Activated T-cell treated with anti-CD3 and anti-CD28 coated beads, Interleukin-2, amount 50 U/mL, for 72 hours (primary cell): ENCODE measurements at regions not wholly inside any gene's neighbourhood (a gene's known extent, or its start where the extent isn't known, plus 50 kb on each side); places are given as distances from the start of the nearest gene placed in this dataset.
"Not testable (repeated sequence)": the region's sequence is repeated elsewhere in the genome, so short reads cannot be mapped to it uniquely, and the experiment has no call there.

Experiments used
- ATAC-seq, 2 donors: fragments of 150-1000 bp; cut with Tn5 transposase; replicated peaks in 1 of 2; 2 replicates each; pipeline ENCODE4 v1.10.0; 2021; ENCODE audit warnings: moderate library complexity in 2 of 2, mild to moderate bottlenecking in 1 of 2
- DNase-seq, 2 donors: peaks; one replicate each; pipeline ENCODE4 v3.0.0; 2021 to 2022; ENCODE audit warnings: mixed read lengths in 1 of 2
- H3K27ac Mint-ChIP-seq: one replicate; pipeline ENCODE4 v1.8.0; 2022; ENCODE audit warnings: mild to moderate bottlenecking, moderate library complexity, mixed read lengths
- H3K27me3 Mint-ChIP-seq: one replicate; pipeline ENCODE4 v1.8.0; 2022; ENCODE audit warnings: low read depth, mixed read lengths
- H3K36me3 Mint-ChIP-seq, 2 donors: one replicate each; pipeline ENCODE4 v1.8.0; 2022; ENCODE audit warnings: mixed read lengths in 2 of 2, mild to moderate bottlenecking in 1 of 2; ENCODE audit not compliant: insufficient read depth in 2 of 2
- H3K4me1 Mint-ChIP-seq: one replicate; pipeline ENCODE4 v1.8.0; 2022; ENCODE audit warnings: low read depth, mixed read lengths
- H3K4me3 Mint-ChIP-seq, 2 donors: one replicate each; pipeline ENCODE4 v1.8.0; 2022; ENCODE audit warnings: mild to moderate bottlenecking in 2 of 2, mixed read lengths in 2 of 2, moderate library complexity in 2 of 2
- H3K9me3 Mint-ChIP-seq, 2 donors: one replicate each; pipeline ENCODE4 v1.8.0; 2022; ENCODE audit warnings: mixed read lengths in 2 of 2

DNA sequence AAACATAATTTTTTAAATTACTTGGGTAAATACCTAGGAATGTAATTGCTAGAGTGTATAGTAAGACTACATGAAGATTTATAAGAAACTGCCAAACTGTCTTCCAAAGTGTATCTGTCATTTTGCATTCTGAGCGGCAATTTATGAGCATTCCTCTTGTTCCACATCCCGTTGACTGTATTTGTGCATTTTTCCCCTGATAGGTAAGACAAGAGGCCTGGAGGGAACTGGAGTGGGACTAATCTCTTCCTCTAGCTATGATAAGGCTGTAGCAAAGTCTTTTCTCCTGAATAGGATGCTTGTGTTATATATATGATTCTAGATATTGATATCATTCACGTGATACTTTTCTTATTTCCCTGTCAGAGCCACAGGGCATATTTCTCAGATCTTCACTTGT lies 1557.5 kb downstream of the GRIK2 start:
- DNase-seq (no peak), ATAC-seq (no peak)
- Mint-ChIP-seq H3K36me3 (no peaks in the 10 kb centered on the region), H3K4me3 (no peak overlapping the region), H3K27me3 (no peaks in the 10 kb centered on the region), H3K27ac (no peak overlapping the region), H3K9me3 (peaks cover 2 to 8% of the 10 kb centered on the region in 2 donors), H3K4me1 (no peaks in the 10 kb centered on the region)

DNA sequence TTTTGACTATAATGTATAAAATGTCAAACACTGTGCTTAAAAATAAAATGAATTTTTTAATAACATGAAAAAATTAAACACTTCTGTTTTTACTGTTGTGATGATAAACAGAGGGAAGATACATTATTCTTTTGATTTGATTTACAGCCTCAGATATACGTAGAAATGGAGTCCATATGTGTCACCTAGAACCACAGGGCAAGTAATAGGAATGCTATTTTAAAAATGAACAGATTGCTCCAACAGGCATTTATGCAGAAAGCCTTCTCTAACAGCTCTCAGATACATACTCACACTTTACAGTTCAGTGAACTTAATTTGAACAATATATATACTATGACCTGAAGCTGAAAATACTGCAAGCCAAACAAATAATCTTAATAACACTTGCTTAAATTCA lies 1551.0 kb downstream of the GRIK2 start:
- ATAC-seq (no peak), DNase-seq (no peak)
- Mint-ChIP-seq H3K9me3 (peaks cover 0 to 7% of the 10 kb centered on the region in 2 donors), H3K4me3 (no peak overlapping the region), H3K36me3 (no peaks in the 10 kb centered on the region), H3K4me1 (no peaks in the 10 kb centered on the region), H3K27me3 (no peaks in the 10 kb centered on the region), H3K27ac (no peak overlapping the region)

DNA sequence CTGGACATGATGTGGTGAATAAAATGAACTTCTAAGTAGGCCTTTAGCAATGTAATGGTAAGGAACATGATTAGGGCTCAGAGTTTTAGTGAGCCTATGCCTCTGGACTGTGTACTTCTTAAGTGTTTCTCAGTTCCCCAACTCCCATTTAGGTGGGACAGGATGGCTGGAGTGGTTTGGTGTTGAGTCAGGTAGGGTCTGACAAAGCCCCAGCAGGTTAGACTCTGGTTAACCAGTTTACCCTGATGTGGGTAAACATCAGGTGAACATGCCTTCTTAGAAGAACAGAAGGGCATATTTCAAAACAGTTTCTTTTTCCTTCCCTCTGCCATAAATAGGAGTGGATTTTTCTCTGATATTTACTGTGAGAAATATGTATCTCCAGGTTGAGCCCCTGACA lies 1548.7 kb downstream of the GRIK2 start:
- no peak for ATAC-seq

DNA sequence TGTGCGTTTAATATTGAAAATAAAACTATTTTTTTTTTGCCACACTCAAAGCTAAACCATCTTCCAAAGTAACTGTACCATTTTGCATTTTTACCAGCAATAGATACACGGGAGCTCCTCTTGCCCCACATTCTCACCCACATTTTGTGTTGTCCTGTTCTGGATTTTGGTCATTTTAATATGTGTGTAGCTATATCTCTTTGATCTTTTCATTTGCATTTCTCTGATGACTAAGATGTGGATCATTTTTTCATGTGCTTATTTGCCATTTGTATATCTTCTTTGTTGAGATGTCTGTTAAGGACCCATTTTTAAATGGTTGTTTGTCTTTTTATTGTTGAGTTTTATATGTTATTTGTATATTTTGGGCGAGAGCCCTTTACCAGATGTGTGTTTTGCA lies 1543.5 kb downstream of the GRIK2 start:
- ATAC-seq (no peak), DNase-seq (no peak)
- Mint-ChIP-seq H3K4me3 (no peak overlapping the region), H3K27ac (no peak overlapping the region), H3K27me3 (no peaks in the 10 kb centered on the region), H3K4me1 (no peaks in the 10 kb centered on the region), H3K9me3 (peaks cover 0 to 4% of the 10 kb centered on the region in 2 donors), H3K36me3 (no peaks in the 10 kb centered on the region)

More for the DNA sequence above, 1548.7 kb downstream of the GRIK2 start:
- Mint-ChIP-seq H3K4me1 (no peaks in the 10 kb centered on the region), H3K4me3 (no peak overlapping the region), H3K9me3 (peaks cover 0 to 7% of the 10 kb centered on the region in 2 donors), H3K36me3 (no peaks in the 10 kb centered on the region), H3K27ac (no peak overlapping the region), H3K27me3 (no peaks in the 10 kb centered on the region)
- DNase-seq: no peak

DNA sequence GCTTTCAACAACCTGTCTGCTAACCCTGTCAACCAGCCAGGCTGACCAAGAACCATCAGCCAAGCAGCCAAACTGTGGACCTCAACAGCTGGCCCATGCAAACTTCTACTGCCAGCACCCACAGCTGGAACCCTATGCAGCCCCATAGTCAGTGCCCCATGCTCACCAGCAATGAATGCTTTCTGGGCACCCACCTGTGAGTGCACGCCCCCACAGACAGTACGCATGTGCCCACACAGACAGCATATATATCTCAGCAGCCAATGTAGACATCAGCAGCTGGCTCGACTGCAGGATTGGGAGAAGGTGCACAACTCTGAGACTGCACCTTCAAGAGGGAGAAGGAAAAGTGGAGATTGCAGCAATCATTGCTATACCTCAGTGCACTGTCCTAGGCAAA lies 1534.6 kb downstream of the GRIK2 start:
- no peak for ATAC-seq
- no peaks in the 10 kb centered on the region for H3K4me1 Mint-ChIP-seq

DNA sequence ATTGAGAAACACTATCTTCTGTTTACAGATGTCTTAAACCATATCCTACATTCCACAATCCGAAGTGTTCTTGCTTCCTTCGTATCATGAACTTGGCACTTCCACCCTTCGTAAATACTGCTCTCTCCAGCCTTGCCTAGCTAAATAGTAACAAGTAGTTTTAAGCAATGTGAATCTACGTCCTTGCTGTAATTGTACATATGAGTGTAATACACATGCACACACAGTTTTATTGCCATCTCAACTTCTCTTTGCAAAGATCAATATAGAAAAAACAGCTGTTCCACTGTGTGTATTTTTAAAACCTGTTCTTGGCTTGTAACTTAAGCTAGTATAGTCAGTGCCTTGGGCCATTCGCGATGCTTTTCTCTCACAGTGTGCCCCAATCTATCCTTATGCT lies 1524.7 kb downstream of the GRIK2 start:
- no peak overlapping the region for H3K4me3 Mint-ChIP-seq
- H3K36me3 Mint-ChIP-seq: no peaks in the 10 kb centered on the region
- H3K4me1 Mint-ChIP-seq: no peaks in the 10 kb centered on the region
- DNase-seq: no peak
- no peaks in the 10 kb centered on the region for H3K27me3 Mint-ChIP-seq
- H3K9me3 Mint-ChIP-seq: peaks cover 7 to 10% of the 10 kb centered on the region in 2 donors
- no peak overlapping the region for H3K27ac Mint-ChIP-seq
- ATAC-seq: no peak

More for the DNA sequence above, 1534.6 kb downstream of the GRIK2 start:
- no peaks in the 10 kb centered on the region for H3K27me3 Mint-ChIP-seq
- H3K36me3 Mint-ChIP-seq: no peaks in the 10 kb centered on the region
- H3K4me3 Mint-ChIP-seq: no peak overlapping the region
- peaks cover 0 to 5% of the 10 kb centered on the region in 2 donors for H3K9me3 Mint-ChIP-seq
- DNase-seq: no peak
- H3K27ac Mint-ChIP-seq: no peak overlapping the region

DNA sequence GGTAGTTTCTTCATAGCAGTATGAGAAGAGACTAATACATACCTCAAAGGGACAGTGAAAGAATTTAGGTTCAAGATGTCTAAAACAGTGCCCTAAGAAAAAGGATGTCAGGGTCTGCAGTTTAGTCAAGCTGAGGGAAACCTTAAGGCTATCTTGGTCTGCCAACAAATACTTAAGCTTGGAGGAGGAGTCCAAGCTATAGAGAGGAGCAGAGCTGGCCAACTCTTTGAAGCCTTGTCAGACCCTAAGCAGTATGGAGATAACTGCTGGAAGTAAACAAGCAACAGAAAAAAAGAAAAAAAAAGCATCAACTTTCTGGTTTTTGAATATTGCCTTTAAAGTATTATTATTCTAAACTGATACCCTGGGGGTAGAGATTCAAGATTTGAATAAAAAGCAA lies 1518.1 kb downstream of the GRIK2 start:
- Mint-ChIP-seq H3K27ac (no peak overlapping the region), H3K4me3 (no peak overlapping the region), H3K9me3 (peaks cover 1 to 2% of the 10 kb centered on the region in 2 donors), H3K27me3 (no peaks in the 10 kb centered on the region), H3K36me3 (no peaks in the 10 kb centered on the region), H3K4me1 (no peaks in the 10 kb centered on the region)
- ATAC-seq (no peak), DNase-seq (no peak)

DNA sequence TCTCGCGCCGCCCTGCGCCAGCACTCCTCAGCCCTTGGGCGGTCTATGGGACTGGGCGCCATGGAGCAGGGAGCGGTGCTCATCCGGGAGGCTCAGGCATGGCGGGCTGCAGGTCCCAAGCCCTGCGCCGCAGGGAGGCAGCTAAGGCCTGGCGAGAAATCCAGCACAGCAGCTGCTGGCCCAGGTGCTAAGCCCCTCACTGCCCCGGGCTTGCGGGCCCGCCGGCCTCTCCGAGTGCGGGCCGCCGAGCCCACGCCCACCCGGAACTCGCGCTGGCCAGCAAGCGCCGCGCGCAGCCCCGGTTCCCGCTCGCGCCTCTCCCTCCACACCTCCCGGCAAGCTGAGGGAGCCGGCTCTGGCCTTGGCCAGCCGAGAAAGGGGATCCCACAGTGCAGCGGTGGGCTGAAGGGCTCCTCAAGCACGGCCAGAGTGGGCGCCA lies 1517.2 kb downstream of the GRIK2 start:
- not testable (repeated sequence) for H3K4me3 Mint-ChIP-seq, H3K27ac Mint-ChIP-seq, H3K4me1 Mint-ChIP-seq, H3K36me3 Mint-ChIP-seq, ATAC-seq, DNase-seq, H3K9me3 Mint-ChIP-seq, H3K27me3 Mint-ChIP-seq

DNA sequence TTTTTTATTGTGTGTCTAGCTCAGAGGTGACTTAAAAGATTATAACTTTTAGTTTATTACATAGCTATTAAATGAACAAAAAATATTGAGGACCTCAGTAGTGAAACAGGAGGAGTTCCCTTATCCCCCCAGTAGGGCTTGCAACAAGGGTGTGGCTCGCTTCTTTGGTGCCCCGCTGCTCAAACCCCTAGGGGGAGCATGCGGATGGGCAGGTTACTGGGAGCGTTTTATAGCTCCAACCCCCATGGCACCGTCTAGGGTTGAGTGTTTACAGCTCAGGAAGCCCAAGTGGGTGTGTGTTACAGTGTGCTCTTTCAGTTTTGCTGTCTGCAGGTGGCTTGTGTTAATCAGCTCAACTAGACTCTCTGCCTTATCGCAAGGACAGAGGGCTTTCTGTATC lies 1513.7 kb downstream of the GRIK2 start:
- Mint-ChIP-seq H3K4me1 (no peaks in the 10 kb centered on the region), H3K4me3 (no peak overlapping the region), H3K9me3 (peaks cover 1 to 3% of the 10 kb centered on the region in 2 donors), H3K27me3 (no peaks in the 10 kb centered on the region), H3K36me3 (no peaks in the 10 kb centered on the region), H3K27ac (no peak overlapping the region)
- ATAC-seq (no peak), DNase-seq (no peak)

DNA sequence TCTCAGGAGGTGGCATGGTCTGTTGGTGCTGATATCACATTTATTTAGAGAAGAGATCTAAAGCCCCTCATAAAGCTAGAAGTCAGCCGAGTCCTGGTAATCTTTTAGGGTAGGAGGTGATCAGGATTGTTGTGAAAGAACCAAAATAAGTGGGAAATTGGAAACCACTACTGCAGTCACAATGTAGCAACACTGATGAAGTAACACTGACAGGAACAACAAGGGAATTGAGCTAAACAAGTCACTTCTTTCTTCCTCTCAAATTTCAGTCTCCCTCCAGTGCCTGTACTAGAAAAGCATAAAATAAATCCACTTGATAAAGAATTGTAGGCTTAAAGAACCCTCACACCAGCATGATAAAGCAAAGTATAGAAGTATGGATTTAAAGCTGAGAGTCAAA lies 1509.0 kb downstream of the GRIK2 start:
- DNase-seq: no peak
- H3K27ac Mint-ChIP-seq: no peak overlapping the region
- ATAC-seq: no peak

DNA sequence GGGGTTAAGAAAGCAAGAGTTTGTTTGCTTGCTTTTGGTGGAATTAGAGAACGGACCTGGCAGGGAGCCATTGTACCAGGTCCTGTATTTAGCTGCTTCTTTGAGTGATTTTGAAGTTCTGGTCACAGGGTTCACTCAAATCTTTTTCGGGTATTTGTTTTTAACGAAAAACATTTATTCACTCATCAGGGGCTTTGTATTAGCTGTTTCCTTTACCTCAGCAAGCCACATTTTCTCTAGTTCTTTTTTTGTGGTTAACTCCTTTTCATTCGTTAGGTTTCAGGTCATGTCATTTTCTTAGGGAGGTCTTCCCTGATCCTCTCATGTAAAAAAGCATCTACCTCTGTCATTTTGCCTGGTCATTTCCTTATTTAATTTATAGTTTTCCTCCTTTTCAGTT lies 1502.2 kb downstream of the GRIK2 start:
- ATAC-seq: no peak
- Mint-ChIP-seq H3K36me3 (peaks cover 0 to 2% of the 10 kb centered on the region in 2 donors), H3K27me3 (no peaks in the 10 kb centered on the region), H3K4me3 (no peak overlapping the region), H3K4me1 (no peaks in the 10 kb centered on the region), H3K27ac (peak overlapping the region; percentile 82), H3K9me3 (peaks cover 0 to 12% of the 10 kb centered on the region in 2 donors)
- DNase-seq: no peak

More for the DNA sequence above, 1509.0 kb downstream of the GRIK2 start:
- Mint-ChIP-seq H3K4me1 (no peaks in the 10 kb centered on the region), H3K27me3 (no peaks in the 10 kb centered on the region), H3K9me3 (peaks cover 5 to 7% of the 10 kb centered on the region in 2 donors), H3K36me3 (no peaks in the 10 kb centered on the region), H3K4me3 (no peak overlapping the region)

DNA sequence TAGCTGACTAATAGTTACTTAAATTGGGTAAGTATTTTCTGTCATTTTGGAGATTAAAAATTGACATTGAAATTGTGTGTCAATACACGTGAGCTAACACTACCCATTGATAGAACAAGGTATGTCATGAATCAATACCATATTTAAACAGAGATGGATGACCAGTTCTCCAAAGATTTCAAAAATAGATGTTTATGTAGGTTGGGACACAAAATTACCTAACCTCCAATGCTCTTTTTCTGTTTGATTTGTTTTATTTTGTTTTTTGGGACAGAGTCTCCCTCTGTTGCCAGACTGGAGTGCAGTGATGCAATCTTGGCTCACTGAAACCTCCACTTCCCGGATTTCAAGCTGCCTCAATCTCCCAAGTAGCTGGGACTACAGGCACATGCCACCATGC lies 1491.7 kb downstream of the GRIK2 start:
- no peak for DNase-seq
- no peak for ATAC-seq
- H3K9me3 Mint-ChIP-seq: peaks cover 0 to 3% of the 10 kb centered on the region in 2 donors
- no peak overlapping the region for H3K27ac Mint-ChIP-seq
- no peaks in the 10 kb centered on the region for H3K36me3 Mint-ChIP-seq
- no peak overlapping the region for H3K4me3 Mint-ChIP-seq
- no peaks in the 10 kb centered on the region for H3K4me1 Mint-ChIP-seq
- no peaks in the 10 kb centered on the region for H3K27me3 Mint-ChIP-seq

DNA sequence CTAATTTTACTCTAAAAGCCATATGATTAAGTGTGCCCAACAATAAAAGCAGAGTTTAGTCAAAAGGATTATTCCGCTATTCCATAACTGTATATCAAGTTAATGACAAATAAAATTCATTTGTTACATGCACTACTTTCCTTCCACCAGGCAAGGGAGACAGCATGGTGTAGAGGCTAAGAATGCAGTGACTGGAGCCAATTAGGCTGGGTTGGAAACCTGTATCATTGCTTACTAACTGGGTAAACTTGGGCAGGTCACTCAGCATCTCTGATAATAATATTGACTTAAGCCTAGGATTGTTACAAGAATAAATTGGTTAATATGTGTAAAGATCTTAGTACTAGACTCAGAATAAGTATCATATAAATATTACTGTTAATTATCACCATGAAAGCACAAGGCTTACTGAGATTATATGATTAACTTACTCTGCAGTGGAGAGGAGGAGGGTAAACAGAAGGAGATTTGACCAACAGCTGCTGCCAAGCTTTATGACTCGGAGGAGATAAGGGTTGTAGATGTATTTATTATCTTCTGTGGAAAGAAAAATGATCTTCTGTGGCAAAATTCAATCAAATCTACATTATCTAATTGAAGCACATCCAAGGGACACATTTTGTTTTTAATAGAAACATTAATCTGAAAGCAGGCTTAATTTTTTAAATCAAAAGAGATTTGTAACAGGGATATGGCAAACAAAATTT lies 1459.9 kb downstream of the GRIK2 start:
- H3K27me3 Mint-ChIP-seq: no peaks in the 10 kb centered on the region
- no peaks in the 10 kb centered on the region for H3K36me3 Mint-ChIP-seq
- DNase-seq (no peak), ATAC-seq (no peak)
- no peaks in the 10 kb centered on the region for H3K4me1 Mint-ChIP-seq
- no peak overlapping the region for H3K27ac Mint-ChIP-seq
- no peak overlapping the region for H3K4me3 Mint-ChIP-seq
- H3K9me3 Mint-ChIP-seq: no peaks in the 10 kb centered on the region

DNA sequence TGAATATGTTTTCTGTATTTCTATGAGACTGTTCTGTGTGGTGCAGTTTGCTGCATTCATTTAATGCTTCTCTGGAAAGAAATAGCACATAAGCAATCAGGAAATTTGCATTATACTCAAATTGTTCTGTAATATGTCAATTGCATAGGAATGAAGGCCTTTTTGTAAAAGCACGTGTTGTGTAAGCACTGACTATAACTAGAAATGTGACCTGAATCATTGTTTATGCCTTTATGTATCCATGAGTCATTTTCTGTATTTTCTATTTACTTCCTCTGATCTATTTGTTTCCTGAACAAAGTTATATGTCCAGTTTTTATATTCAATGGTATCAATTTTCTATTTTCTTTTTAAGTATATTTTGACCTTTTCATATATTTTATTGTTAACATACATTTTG lies 1455.3 kb downstream of the GRIK2 start:
- Mint-ChIP-seq H3K4me3 (no peak overlapping the region), H3K27me3 (no peaks in the 10 kb centered on the region), H3K4me1 (no peaks in the 10 kb centered on the region), H3K27ac (no peak overlapping the region), H3K36me3 (no peaks in the 10 kb centered on the region), H3K9me3 (peaks cover 1 to 3% of the 10 kb centered on the region in 2 donors)
- ATAC-seq: no peak
- no peak for DNase-seq
